OCI-LY1 (cell line): ENCODE measurements at regions not wholly inside any gene's neighbourhood (a gene's known extent, or its start where the extent isn't known, plus 50 kb on each side); places are given as distances from the start of the nearest gene placed in this dataset.

Source experiments
- H2AFZ ChIP-seq: fragments of 200-600 bp; sonication (generic), shearing (Covaris generic); 2 replicates; pipeline ENCODE4 v1.6.0; 2014; ENCODE audit warnings: antibody characterized with exemption, mild to moderate bottlenecking, low read length
- H3F3A ChIP-seq: fragments of 200-600 bp; sonication (generic), shearing (Covaris generic); 2 replicates; pipeline ENCODE4 v1.6.0; 2014; ENCODE audit warnings: mild to moderate bottlenecking, antibody characterized with exemption, low read length, moderate library complexity; ENCODE audit not compliant: insufficient read depth
- H3K27ac ChIP-seq: fragments of 200-600 bp; sonication (generic); 2 replicates; pipeline ENCODE4 v1.5.1; 2014; ENCODE audit warnings: low read length, mixed run types, mild to moderate bottlenecking, low read depth; ENCODE audit not compliant: poor library complexity, severe bottlenecking
- H3K27me3 ChIP-seq: fragments of 200-600 bp; sonication (generic); 2 replicates; pipeline ENCODE4 v1.6.0; 2014; ENCODE audit warnings: antibody characterized with exemption, mild to moderate bottlenecking, low read length, moderate library complexity; ENCODE audit not compliant: insufficient read depth
- H3K36me3 ChIP-seq: fragments of 200-600 bp; sonication (generic); 2 replicates; pipeline ENCODE4 v1.6.1; 2014; ENCODE audit warnings: mild to moderate bottlenecking, antibody characterized with exemption, low read length, moderate library complexity, mixed read lengths; ENCODE audit not compliant: insufficient read depth
- H3K4me1 ChIP-seq: fragments of 200-600 bp; sonication (generic); 2 replicates; pipeline ENCODE4 v1.5.1; 2014; ENCODE audit warnings: mild to moderate bottlenecking, low read length, moderate library complexity; ENCODE audit not compliant: insufficient read depth, severe bottlenecking
- H3K4me2 ChIP-seq: fragments of 200-600 bp; sonication (generic), shearing (Covaris generic); 2 replicates; pipeline ENCODE4 v1.6.1; 2014; ENCODE audit warnings: low read length
- H3K4me3 ChIP-seq: fragments of 200-600 bp; sonication (generic); 2 replicates; pipeline ENCODE4 v1.5.1; 2014; ENCODE audit warnings: low read length, low read depth, mild to moderate bottlenecking, mixed read lengths; ENCODE audit not compliant: poor library complexity, severe bottlenecking
- H3K79me2 ChIP-seq: fragments of 200-600 bp; shearing (Covaris generic); 2 replicates; pipeline ENCODE4 v1.6.1; 2016; ENCODE audit warnings: mixed run types, low read length, mixed read lengths; ENCODE audit not compliant: insufficient read depth
- H3K9ac ChIP-seq: fragments of 200-600 bp; sonication (generic), shearing (Covaris generic); 2 replicates; pipeline ENCODE4 v1.6.1; 2014; ENCODE audit warnings: mild to moderate bottlenecking, low read length, mixed read lengths
- H3K9me2 ChIP-seq: fragments of 200-600 bp; sonication (generic), shearing (Covaris generic); 2 replicates; pipeline ENCODE4 v1.6.1; 2014; ENCODE audit warnings: low read depth, mild to moderate bottlenecking, low read length, mixed read lengths
- H3K9me3 ChIP-seq: fragments of 200-600 bp; shearing (Covaris generic); 2 replicates; pipeline ENCODE4 v1.6.1; 2014; ENCODE audit warnings: low read length, mixed read lengths
- H4K20me1 ChIP-seq: fragments of 200-600 bp; sonication (generic), shearing (Covaris generic); 2 replicates; pipeline ENCODE4 v1.6.0; 2016; ENCODE audit warnings: mild to moderate bottlenecking, low read length; ENCODE audit not compliant: insufficient read depth
- CTCF ChIP-seq: fragments of 200-600 bp; sonication (generic), shearing (Covaris generic); IDR thresholded peaks from 2 replicates; pipeline ENCODE4 v1.5.1; 2017; ENCODE audit warnings: mild to moderate bottlenecking, antibody characterized with exemption, low read length, moderate library complexity, mixed read lengths
- EZH2 ChIP-seq: fragments of 200-600 bp; sonication (generic), shearing (Covaris generic); IDR thresholded peaks from 2 replicates; pipeline ENCODE4 v1.8.0; 2017; ENCODE audit warnings: borderline replicate concordance, mixed run types, mild to moderate bottlenecking, antibody characterized with exemption, low read length, moderate library complexity, mixed read lengths

- H3K27ac ChIP-seq, result no peak overlapping the region
- peaks cover 9% of the 10 kb centered on the region; the same call in 1 of the 2 replicates for H3K9me3 ChIP-seq
- H4K20me1 ChIP-seq, result no peaks in the 10 kb centered on the region
- no peaks in the 10 kb centered on the region for H3F3A ChIP-seq
- peaks cover 7% of the 10 kb centered on the region for H3K4me1 ChIP-seq
- no peak overlapping the region for H3K4me2 ChIP-seq
- H3K36me3 ChIP-seq, result no peaks in the 10 kb centered on the region; the same call in 1 of the 2 replicates
- no peaks in the 10 kb centered on the region for H3K27me3 ChIP-seq
- no peak overlapping the region for H3K9ac ChIP-seq
- TF ChIP-seq CTCF (no peak), EZH2 (no peak)
- no peaks in the 10 kb centered on the region for H3K9me2 ChIP-seq
- H2AFZ ChIP-seq, result no peak overlapping the region
- H3K4me3 ChIP-seq, result no peak overlapping the region
- no peaks in the 10 kb centered on the region for H3K79me2 ChIP-seq
These were observed 51.7 kb upstream of the SSBP2 start for GRCh38 chr5:81802625-81803024.

GRCh38 chr5:81802020-81802419 lies 51.1 kb upstream of the SSBP2 start:
- Histone ChIP-seq H3K27ac (no peak overlapping the region), H4K20me1 (no peaks in the 10 kb centered on the region), H3K79me2 (no peaks in the 10 kb centered on the region), H3K27me3 (no peaks in the 10 kb centered on the region), H3K36me3 (no peaks in the 10 kb centered on the region; the same call in 1 of the 2 replicates), H3K4me2 (no peak overlapping the region), H3K9me2 (no peaks in the 10 kb centered on the region), H2AFZ (no peak overlapping the region), H3K9ac (no peak overlapping the region), H3K4me1 (peaks cover 7% of the 10 kb centered on the region), H3K9me3 (0 out of 2 replicates have a peak, but pooled peaks cover 5% of the 10 kb centered on the region), H3F3A (no peaks in the 10 kb centered on the region), H3K4me3 (no peak overlapping the region)
- TF ChIP-seq CTCF (no peak), EZH2 (no peak)

GRCh38 chr5:81800797-81801196 lies 49.9 kb upstream of the SSBP2 start:
- Histone ChIP-seq H3F3A (no peaks in the 10 kb centered on the region), H3K27me3 (no peaks in the 10 kb centered on the region), H3K36me3 (no peaks in the 10 kb centered on the region), H3K9ac (no peak overlapping the region), H2AFZ (no peak overlapping the region), H3K4me2 (no peak overlapping the region), H3K27ac (no peak overlapping the region), H3K79me2 (no peaks in the 10 kb centered on the region), H3K4me3 (no peak overlapping the region), H3K9me2 (no peaks in the 10 kb centered on the region), H3K9me3 (no peaks in the 10 kb centered on the region), H3K4me1 (peaks cover 7% of the 10 kb centered on the region), H4K20me1 (no peaks in the 10 kb centered on the region)
- no peak for TF ChIP-seq EZH2
- TF ChIP-seq CTCF, result no peak
